Sigmoid colon (tissue), 6 donors: ENCODE measurements at regions not wholly inside any gene's neighbourhood (a gene's known extent, or its start where the extent isn't known, plus 50 kb on each side); places are given as distances from the start of the nearest gene placed in this dataset.
"Not testable (repeated sequence)": the region's sequence is repeated elsewhere in the genome, so short reads cannot be mapped to it uniquely, and the experiment has no call there.

Experiments used
- DNase-seq: peaks from one replicate; pipeline ENCODE4 v3.0.0-alpha.2; 2019
- H3K27ac ChIP-seq, 4 donors: fragments of 200-600 bp; sonication (generic); one replicate each; pipeline ENCODE4 v1.5.1; 2016 to 2019; ENCODE audit warnings: mild to moderate bottlenecking in 1 of 4
- H3K27me3 ChIP-seq, 3 donors: fragments of 200-600 bp; sonication (generic); one replicate each; pipeline ENCODE4 v1.5.1; 2019; ENCODE audit warnings: mild to moderate bottlenecking in 1 of 3
- H3K36me3 ChIP-seq, 4 donors: fragments of 200-600 bp; sonication (generic); one replicate each; pipeline ENCODE4 v1.5.1; 2016 to 2019
- H3K4me1 ChIP-seq, 4 donors: fragments of 200-600 bp; sonication (generic); one replicate each; pipeline ENCODE4 v1.5.1; 2017 to 2019
- H3K4me3 ChIP-seq, 4 donors: fragments of 200-600 bp; sonication (generic); one replicate each; pipeline ENCODE4 v1.5.1; 2017 to 2019; ENCODE audit warnings: mild to moderate bottlenecking in 2 of 4, moderate library complexity in 1 of 4
- H3K9me3 ChIP-seq, 4 donors: fragments of 200-600 bp in 3 of 4; sonication (generic) in 3 of 4; one replicate each; pipeline versions ENCODE4 v1.5.1 to v1.6.1; 2013 to 2019
- CTCF ChIP-seq, 4 experiments: fragments of 450-650 bp in 3 of 4; fragments of 200-600 bp in 1 of 4; IDR thresholded peaks; one replicate each; pipeline ENCODE4 v1.5.1; 2016 to 2019; ENCODE audit warnings: antibody characterized with exemption in 4 of 4, mild to moderate bottlenecking in 3 of 4, moderate library complexity in 2 of 4
- EP300 ChIP-seq, 4 donors: sonication (generic); formaldehyde crosslinking; IDR thresholded peaks; one replicate each; pipeline ENCODE4 v1.6.1; 2017; ENCODE audit warnings: antibody characterized with exemption in 4 of 4
- POLR2A ChIP-seq, 2 donors: fragments of 450-650 bp; IDR thresholded peaks; one replicate each; pipeline ENCODE4 v1.6.1; 2016; ENCODE audit warnings: antibody characterized with exemption in 2 of 2, mild to moderate bottlenecking in 2 of 2, moderate library complexity in 2 of 2
- POLR2AphosphoS5 ChIP-seq, 4 donors: sonication (generic); formaldehyde crosslinking; IDR thresholded peaks; one replicate each; pipeline ENCODE4 v1.6.1; 2017; ENCODE audit warnings: antibody characterized with exemption in 4 of 4
- WGBS, 2 donors: extraction: QIAGEN DNeasy Blood & Tissue Kit; methylation state at CpG; one replicate each; pipeline ENCODE4 v1.1.7; 2013; 5-methylcytosine and 5-hydroxymethylcytosine counted together
- intact Hi-C: fragments of 100-400 bp; cut with DNase I; formaldehyde crosslinking; loops from one replicate; pipeline ENCODE4 v1.15.1; 2023
- donor health status: healthy with polysubstance abuse.
- donor health status: healthy.

GRCh38 chr17:71511266-71511995 lies 609.4 kb upstream of the SOX9 start:
- Histone ChIP-seq H3K27ac (no peak overlapping the region), H3K9me3 (no peaks in the 10 kb centered on the region), H3K27me3 (no peaks in the 10 kb centered on the region), H3K36me3 (no peaks in the 10 kb centered on the region), H3K4me3 (no peak overlapping the region), H3K4me1 (no peaks in the 10 kb centered on the region)
- intact Hi-C loops = no loop called here
- WGBS, 2 donors = 25 to 52% methylated on average over 3 of the region's 3 CpGs
- DNase-seq = no peak
- TF ChIP-seq EP300 (IDR thresholded peaks at IDR 0.05) = no peak
- no peak for TF ChIP-seq POLR2A (IDR thresholded peaks at IDR 0.05)
- no peak for TF ChIP-seq POLR2AphosphoS5 (IDR thresholded peaks at IDR 0.05)
- no peak for TF ChIP-seq CTCF (IDR thresholded peaks at IDR 0.05)

- intact Hi-C loops = not testable (repeated sequence)
Measured at GRCh38 chr17:71513725-71514124, 607.1 kb upstream of the SOX9 start.

GRCh38 chr17:71516149-71516548 lies 604.7 kb upstream of the SOX9 start:
- intact Hi-C loops = no loop called here
- H3K4me3 ChIP-seq = no peak overlapping the region
- 61 to 65% methylated on average over 6 of the region's 6 CpGs for WGBS, 2 donors
- DNase-seq = no peak
- TF ChIP-seq POLR2AphosphoS5 (IDR thresholded peaks at IDR 0.05) = no peak
- no peak for TF ChIP-seq EP300 (IDR thresholded peaks at IDR 0.05)
- no peak for TF ChIP-seq POLR2A (IDR thresholded peaks at IDR 0.05)
- TF ChIP-seq CTCF (IDR thresholded peaks at IDR 0.05) = no peak
- H3K36me3 ChIP-seq = no peaks in the 10 kb centered on the region
- H3K9me3 ChIP-seq = no peaks in the 10 kb centered on the region
- no peaks in the 10 kb centered on the region for H3K27me3 ChIP-seq
- H3K27ac ChIP-seq = no peak overlapping the region
- no peaks in the 10 kb centered on the region for H3K4me1 ChIP-seq

More at GRCh38 chr17:71513725-71514124, 607.1 kb upstream of the SOX9 start:
- H3K27me3 ChIP-seq, H3K4me1 ChIP-seq, H3K4me3 ChIP-seq, H3K9me3 ChIP-seq, DNase-seq, H3K36me3 ChIP-seq, H3K27ac ChIP-seq: not testable (repeated sequence)
- 86 to 87% methylated on average over 2 of the region's 2 CpGs for WGBS, 2 donors

GRCh38 chr17:71519285-71519684 lies 601.5 kb upstream of the SOX9 start:
- TF ChIP-seq POLR2AphosphoS5 (IDR thresholded peaks at IDR 0.05) (no peak), EP300 (IDR thresholded peaks at IDR 0.05) (no peak), CTCF (IDR thresholded peaks at IDR 0.05) (no peak), POLR2A (IDR thresholded peaks at IDR 0.05) (no peak)
- H3K4me1 ChIP-seq = no peaks in the 10 kb centered on the region
- intact Hi-C loops = no loop called here
- H3K4me3 ChIP-seq = no peak overlapping the region
- no peak for DNase-seq
- H3K9me3 ChIP-seq = no peaks in the 10 kb centered on the region
- H3K36me3 ChIP-seq = no peaks in the 10 kb centered on the region
- 64 to 92% methylated on average over 2 of the region's 2 CpGs for WGBS, 2 donors
- no peaks in the 10 kb centered on the region for H3K27me3 ChIP-seq
- no peak overlapping the region for H3K27ac ChIP-seq

- Histone ChIP-seq H3K4me1 (no peaks in the 10 kb centered on the region), H3K27me3 (no peaks in the 10 kb centered on the region), H3K36me3 (no peaks in the 10 kb centered on the region), H3K9me3 (no peaks in the 10 kb centered on the region), H3K4me3 (no peak overlapping the region), H3K27ac (no peak overlapping the region)
- no peak for DNase-seq
- TF ChIP-seq POLR2AphosphoS5 (IDR thresholded peaks at IDR 0.05) (no peak), EP300 (IDR thresholded peaks at IDR 0.05) (no peak), CTCF (IDR thresholded peaks at IDR 0.05) (no peak), POLR2A (IDR thresholded peaks at IDR 0.05) (no peak)
- 91% methylated on average over 2 of the region's 2 CpGs for WGBS, 2 donors
- intact Hi-C loops = no loop called here
Measured at GRCh38 chr17:71521724-71522123, 599.1 kb upstream of the SOX9 start.
